ENCODE measurements at regions not wholly inside any gene's neighbourhood (a gene's known extent, or its start where the extent isn't known, plus 50 kb on each side); places are given as distances from the start of the nearest gene placed in this dataset.

DNA sequence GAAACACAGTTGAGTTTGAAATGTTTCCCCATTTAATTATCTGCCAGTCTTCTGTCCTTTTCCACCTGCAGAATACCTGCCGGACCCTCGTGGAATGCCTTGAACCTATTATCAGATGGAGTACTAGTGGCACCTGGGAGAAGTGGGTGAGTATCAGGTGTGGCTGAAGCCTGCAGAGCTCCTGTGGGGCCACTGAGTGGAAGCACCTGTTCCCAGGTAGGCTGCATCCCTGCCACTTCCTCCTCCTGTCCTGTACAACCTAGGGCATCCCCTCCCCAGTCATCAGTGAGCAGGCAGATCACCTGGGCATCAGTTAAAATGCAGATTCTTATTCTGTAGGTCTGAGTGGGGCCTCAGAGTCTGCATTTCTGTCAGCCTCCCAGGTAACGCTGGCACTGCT lies 80.8 kb upstream of the BZW1 start:
- TF ChIP-seq EZH2 (IDR thresholded peaks at IDR 0.05; ENCODE audit: insufficient read depth, low read length): no peak
- TF ChIP-seq, protein P1, sequence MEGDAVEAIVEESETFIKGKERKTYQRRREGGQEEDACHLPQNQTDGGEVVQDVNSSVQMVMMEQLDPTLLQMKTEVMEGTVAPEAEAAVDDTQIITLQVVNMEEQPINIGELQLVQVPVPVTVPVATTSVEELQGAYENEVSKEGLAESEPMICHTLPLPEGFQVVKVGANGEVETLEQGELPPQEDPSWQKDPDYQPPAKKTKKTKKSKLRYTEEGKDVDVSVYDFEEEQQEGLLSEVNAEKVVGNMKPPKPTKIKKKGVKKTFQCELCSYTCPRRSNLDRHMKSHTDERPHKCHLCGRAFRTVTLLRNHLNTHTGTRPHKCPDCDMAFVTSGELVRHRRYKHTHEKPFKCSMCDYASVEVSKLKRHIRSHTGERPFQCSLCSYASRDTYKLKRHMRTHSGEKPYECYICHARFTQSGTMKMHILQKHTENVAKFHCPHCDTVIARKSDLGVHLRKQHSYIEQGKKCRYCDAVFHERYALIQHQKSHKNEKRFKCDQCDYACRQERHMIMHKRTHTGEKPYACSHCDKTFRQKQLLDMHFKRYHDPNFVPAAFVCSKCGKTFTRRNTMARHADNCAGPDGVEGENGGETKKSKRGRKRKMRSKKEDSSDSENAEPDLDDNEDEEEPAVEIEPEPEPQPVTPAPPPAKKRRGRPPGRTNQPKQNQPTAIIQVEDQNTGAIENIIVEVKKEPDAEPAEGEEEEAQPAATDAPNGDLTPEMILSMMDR (IDR thresholded peaks at IDR 0.05; ENCODE audit: insufficient read depth, low read depth, low read length): no peak
- peaks cover 1% of the 10 kb centered on the region for H3K9me3 Mint-ChIP-seq (ENCODE audit: unreplicated experiment)
- no peaks in the 10 kb centered on the region for H3K36me3 Mint-ChIP-seq (ENCODE audit: low read depth, unreplicated experiment)
- Histone ChIP-seq H3K36me3 (ENCODE audit: insufficient read depth, low read length) (no peaks in the 10 kb centered on the region), H3K4me2 (ENCODE audit: low read length) (no peak overlapping the region), H3K4me1 (ENCODE audit: insufficient read depth, low read length) (no peaks in the 10 kb centered on the region), H3K79me2 (ENCODE audit: insufficient read depth, low read length) (no peaks in the 10 kb centered on the region), H4K20me1 (ENCODE audit: insufficient read depth, low read length) (no peaks in the 10 kb centered on the region), H3K9ac (ENCODE audit: low read length) (no peak overlapping the region), H3K9me3 (ENCODE audit: insufficient read depth, low read depth, low read length) (no peaks in the 10 kb centered on the region), H2AFZ (ENCODE audit: low read depth, low read length) (no peak overlapping the region), H3K27ac (ENCODE audit: low read depth, low read length) (no peak overlapping the region), H3K4me3 (ENCODE audit: insufficient read depth, low read depth, low read length) (no peak overlapping the region), H3K27me3 (ENCODE audit: insufficient read depth, low read length) (peaks cover 23% of the 10 kb centered on the region)
- FAIRE-seq (no peak), DNase-seq (ENCODE audit: low read depth) (no peak)
- no peak overlapping the region for H3K4me3 Mint-ChIP-seq (ENCODE audit: unreplicated experiment)
- H3K27me3 Mint-ChIP-seq (ENCODE audit: low read depth, unreplicated experiment): peaks cover 16% of the 10 kb centered on the region
- no peaks in the 10 kb centered on the region for H3K4me1 Mint-ChIP-seq (ENCODE audit: low read depth, unreplicated experiment)
- H3K27ac Mint-ChIP-seq (ENCODE audit: unreplicated experiment): no peak overlapping the region

DNA sequence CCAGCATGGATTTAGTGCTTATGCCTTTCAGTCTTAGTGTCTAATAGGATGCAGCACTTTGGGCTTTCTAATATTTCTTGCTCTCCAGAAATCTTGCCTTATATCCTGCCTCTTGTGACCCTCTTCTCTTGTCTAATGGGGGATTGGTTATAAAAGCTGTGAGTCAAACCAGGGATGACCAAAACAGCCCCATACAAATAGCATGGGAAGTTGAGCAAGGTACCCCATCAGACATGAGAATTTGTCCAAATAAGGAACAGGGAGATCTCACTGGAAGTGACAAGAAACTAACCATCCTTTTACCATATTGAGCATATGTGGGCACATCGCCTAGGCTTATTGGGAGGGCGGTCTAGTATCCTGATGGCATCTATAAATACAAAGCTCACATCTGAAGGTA lies 78.8 kb upstream of the BZW1 start:
- Histone ChIP-seq H3K79me2 (ENCODE audit: insufficient read depth, low read length) (no peaks in the 10 kb centered on the region), H3K9ac (ENCODE audit: low read length) (no peak overlapping the region), H2AFZ (ENCODE audit: low read depth, low read length) (no peak overlapping the region), H3K4me1 (ENCODE audit: insufficient read depth, low read length) (no peaks in the 10 kb centered on the region), H3K36me3 (ENCODE audit: insufficient read depth, low read length) (no peaks in the 10 kb centered on the region), H3K4me3 (ENCODE audit: insufficient read depth, low read depth, low read length) (no peak overlapping the region), H3K4me2 (ENCODE audit: low read length) (no peak overlapping the region), H3K27ac (ENCODE audit: low read depth, low read length) (no peak overlapping the region), H3K9me3 (ENCODE audit: insufficient read depth, low read depth, low read length) (no peaks in the 10 kb centered on the region), H4K20me1 (ENCODE audit: insufficient read depth, low read length) (no peaks in the 10 kb centered on the region), H3K27me3 (ENCODE audit: insufficient read depth, low read length) (peaks cover 10% of the 10 kb centered on the region)
- no peak for TF ChIP-seq EZH2 (IDR thresholded peaks at IDR 0.05; ENCODE audit: insufficient read depth, low read length)
- TF ChIP-seq, protein P1 (IDR thresholded peaks at IDR 0.05; ENCODE audit: insufficient read depth, low read depth, low read length): no peak
- no peak overlapping the region for H3K27ac Mint-ChIP-seq (ENCODE audit: unreplicated experiment)
- H3K9me3 Mint-ChIP-seq (ENCODE audit: unreplicated experiment): peaks cover 1% of the 10 kb centered on the region
- H3K27me3 Mint-ChIP-seq (ENCODE audit: low read depth, unreplicated experiment): peaks cover 14% of the 10 kb centered on the region
- no peaks in the 10 kb centered on the region for H3K36me3 Mint-ChIP-seq (ENCODE audit: low read depth, unreplicated experiment)
- no peak for FAIRE-seq
- no peak overlapping the region for H3K4me3 Mint-ChIP-seq (ENCODE audit: unreplicated experiment)
- H3K4me1 Mint-ChIP-seq (ENCODE audit: low read depth, unreplicated experiment): peaks cover 3% of the 10 kb centered on the region
- no peak for DNase-seq (ENCODE audit: low read depth)

DNA sequence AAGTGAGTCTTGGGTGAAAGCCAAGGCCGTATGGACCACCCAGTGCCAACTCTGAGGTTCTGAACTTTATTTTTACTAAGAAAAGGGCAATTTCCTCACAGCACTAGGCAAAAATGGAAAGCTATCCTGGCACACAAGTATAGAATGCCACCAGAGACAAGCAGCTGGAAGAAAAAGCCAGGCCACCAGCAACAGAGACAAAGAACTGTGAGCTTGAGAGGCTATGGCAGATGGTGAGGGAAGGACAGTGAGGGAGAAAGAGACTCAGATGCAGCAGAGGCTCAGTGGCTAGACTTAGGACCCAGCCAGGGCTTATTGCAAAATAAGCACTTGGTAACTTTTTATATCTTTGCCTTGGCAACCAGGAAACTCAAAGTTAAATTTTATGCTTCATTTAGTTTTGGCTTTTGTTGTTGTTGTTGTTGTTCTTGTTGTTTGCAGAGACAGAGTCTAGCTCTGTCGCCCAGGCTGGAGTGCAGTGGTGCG lies 78.0 kb upstream of the BZW1 start:
- H3K36me3 Mint-ChIP-seq (ENCODE audit: low read depth, unreplicated experiment): no peaks in the 10 kb centered on the region
- DNase-seq (ENCODE audit: low read depth) (no peak), FAIRE-seq (no peak)
- TF ChIP-seq, protein P1 (IDR thresholded peaks at IDR 0.05; ENCODE audit: insufficient read depth, low read depth, low read length): no peak
- no peak for TF ChIP-seq EZH2 (IDR thresholded peaks at IDR 0.05; ENCODE audit: insufficient read depth, low read length)
- peaks cover 3% of the 10 kb centered on the region for H3K27me3 ChIP-seq (ENCODE audit: insufficient read depth, low read length)
- no peak overlapping the region for H3K9ac ChIP-seq (ENCODE audit: low read length)
- H3K4me1 Mint-ChIP-seq (ENCODE audit: low read depth, unreplicated experiment): peaks cover 3% of the 10 kb centered on the region
- H3K4me3 Mint-ChIP-seq (ENCODE audit: unreplicated experiment): no peak overlapping the region
- no peak overlapping the region for H3K27ac ChIP-seq (ENCODE audit: low read depth, low read length)
- H3K4me2 ChIP-seq (ENCODE audit: low read length): no peak overlapping the region
- no peak overlapping the region for H2AFZ ChIP-seq (ENCODE audit: low read depth, low read length)
- H3K4me3 ChIP-seq (ENCODE audit: insufficient read depth, low read depth, low read length): no peak overlapping the region
- H3K79me2 ChIP-seq (ENCODE audit: insufficient read depth, low read length): no peaks in the 10 kb centered on the region
- no peaks in the 10 kb centered on the region for H3K9me3 ChIP-seq (ENCODE audit: insufficient read depth, low read depth, low read length)
- H3K9me3 Mint-ChIP-seq (ENCODE audit: unreplicated experiment): peaks cover 1% of the 10 kb centered on the region
- H3K27ac Mint-ChIP-seq (ENCODE audit: unreplicated experiment): no peak overlapping the region
- H4K20me1 ChIP-seq (ENCODE audit: insufficient read depth, low read length): no peaks in the 10 kb centered on the region
- H3K4me1 ChIP-seq (ENCODE audit: insufficient read depth, low read length): no peaks in the 10 kb centered on the region
- peaks cover 14% of the 10 kb centered on the region for H3K27me3 Mint-ChIP-seq (ENCODE audit: low read depth, unreplicated experiment)
- no peaks in the 10 kb centered on the region for H3K36me3 ChIP-seq (ENCODE audit: insufficient read depth, low read length)

Measured in astrocyte (in vitro differentiated cells and primary cell).